GM23248 (cell line): ENCODE measurements at regions not wholly inside any gene's neighbourhood (a gene's known extent, or its start where the extent isn't known, plus 50 kb on each side); places are given as distances from the start of the nearest gene placed in this dataset.

Source experiments
- DNase-seq: peaks from one replicate; pipeline ENCODE4 v3.0.0-alpha.2; 2015
- H2AFZ ChIP-seq: fragments of 200-600 bp; sonication (generic); 2 replicates; pipeline ENCODE4 v1.6.1; 2016; ENCODE audit warnings: antibody characterized with exemption
- H3F3A ChIP-seq: fragments of 200-600 bp; sonication (generic); 2 replicates; pipeline ENCODE4 v1.6.1; 2016; ENCODE audit warnings: mild to moderate bottlenecking, antibody characterized with exemption, mixed run types; ENCODE audit not compliant: insufficient read depth
- H3K27ac ChIP-seq: fragments of 200-600 bp; sonication (generic); 2 replicates; pipeline ENCODE4 v1.5.1; 2016; ENCODE audit warnings: mild to moderate bottlenecking
- H3K27me3 ChIP-seq: fragments of 200-600 bp; sonication (generic); replicated peaks from 2 replicates; pipeline ENCODE4 v1.6.1; 2016; ENCODE audit warnings: mild to moderate bottlenecking; ENCODE audit not compliant: insufficient read depth
- H3K36me3 ChIP-seq: fragments of 200-600 bp; sonication (generic); 2 replicates; pipeline ENCODE4 v1.6.1; 2016; ENCODE audit warnings: low read depth, mild to moderate bottlenecking
- H3K4me1 ChIP-seq: fragments of 200-600 bp; sonication (generic); 2 replicates; pipeline ENCODE4 v1.6.1; 2016; ENCODE audit warnings: mild to moderate bottlenecking; ENCODE audit not compliant: insufficient read depth
- H3K4me2 ChIP-seq: fragments of 200-600 bp; sonication (generic); one replicate; pipeline ENCODE4 v1.6.1; 2016; ENCODE audit warnings: mild to moderate bottlenecking; ENCODE audit not compliant: unreplicated experiment
- H3K4me3 ChIP-seq: fragments of 200-600 bp; sonication (generic); 2 replicates; pipeline ENCODE4 v1.5.1; 2016; ENCODE audit warnings: mild to moderate bottlenecking
- H3K79me2 ChIP-seq: fragments of 200-600 bp; sonication (generic); 2 replicates; pipeline ENCODE4 v1.6.1; 2016; ENCODE audit warnings: mild to moderate bottlenecking; ENCODE audit not compliant: insufficient read depth
- H3K9ac ChIP-seq: fragments of 200-600 bp; sonication (generic); 2 replicates; pipeline ENCODE4 v1.6.1; 2016; ENCODE audit warnings: mild to moderate bottlenecking
- H3K9me2 ChIP-seq: fragments of 200-600 bp; sonication (generic); 2 replicates; pipeline ENCODE4 v1.6.1; 2016; ENCODE audit warnings: mixed run types, mild to moderate bottlenecking, moderate library complexity; ENCODE audit not compliant: insufficient read depth
- H3K9me3 ChIP-seq: fragments of 200-600 bp; sonication (generic); one replicate; pipeline ENCODE4 v1.6.1; 2017; ENCODE audit warnings: low read depth
- H4K20me1 ChIP-seq: fragments of 200-600 bp; sonication (generic); 2 replicates; pipeline ENCODE4 v1.6.0; 2016; ENCODE audit not compliant: insufficient read depth
- EZH2 ChIP-seq: fragments of 200-600 bp; sonication (generic); IDR thresholded peaks from 2 replicates; pipeline ENCODE4 v1.6.1; 2018; ENCODE audit warnings: antibody characterized with exemption, mild to moderate bottlenecking; ENCODE audit not compliant: insufficient read depth, poor library complexity, severe bottlenecking
- EZH2phosphoT487 ChIP-seq: fragments of 200-600 bp; sonication (generic); IDR thresholded peaks from 2 replicates; pipeline ENCODE4 v1.6.1; 2018; ENCODE audit warnings: antibody characterized with exemption, moderate library complexity, mild to moderate bottlenecking, low read depth; ENCODE audit not compliant: insufficient read depth
- WGBS, 2 experiments: methylation state at CpG; one replicate each; pipeline ENCODE4 v1.1.6; 2015 to 2017; ENCODE audit warnings: low lambda C conversion rate in 2 of 2, low coverage in 1 of 2; ENCODE audit errors: missing lambda C conversion rate in 2 of 2; 5-methylcytosine and 5-hydroxymethylcytosine counted together
- in situ Hi-C: fragments of 300-500 bp; cut with MboI; formaldehyde crosslinking; loops from 2 replicates; pipeline ENCODE4 v1.15.0; 2020

DNA sequence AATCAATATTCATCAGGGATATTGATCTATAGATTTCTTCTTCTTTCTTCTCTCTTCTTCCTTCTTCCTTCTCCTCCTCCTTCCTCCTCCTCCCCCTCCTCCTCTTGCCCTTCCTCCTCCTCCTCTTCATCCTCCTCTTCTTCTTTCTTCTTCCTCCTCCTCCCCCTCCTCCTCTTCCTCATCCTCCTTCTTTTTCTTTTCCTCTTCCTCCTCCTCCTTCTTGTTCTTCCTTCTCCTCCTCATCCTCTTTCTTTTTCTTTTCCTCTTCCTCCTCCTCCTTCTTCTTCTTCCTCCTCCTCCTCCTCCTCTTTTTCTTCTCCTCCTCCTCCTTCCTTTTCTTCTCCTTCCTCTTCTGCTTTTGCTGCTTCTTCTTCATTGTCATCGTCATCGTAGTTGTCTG, 52.4 kb upstream of the SERINC1 start:
- Histone ChIP-seq H3K79me2 (no peaks in the 10 kb centered on the region), H3F3A (no peaks in the 10 kb centered on the region), H3K4me1 (no peaks in the 10 kb centered on the region), H4K20me1 (no peaks in the 10 kb centered on the region), H3K9ac (no peak overlapping the region), H3K36me3 (no peaks in the 10 kb centered on the region), H3K9me2 (no peaks in the 10 kb centered on the region), H3K27ac (no peak overlapping the region), H3K9me3 (no peaks in the 10 kb centered on the region), H2AFZ (no peak overlapping the region), H3K4me3 (no peak overlapping the region), H3K27me3 (peaks cover 3% of the 10 kb centered on the region), H3K4me2 (no peak overlapping the region)
- 10 to 11% methylated on average over 2 of the region's 2 CpGs for WGBS, 2 experiments
- no peak for DNase-seq
- TF ChIP-seq EZH2phosphoT487 (no peak), EZH2 (no peak)
- in situ Hi-C loops, result loop anchor here (10.0 kb wide), 1 partner anchor 139 kb away; no protein-coding TSS in a partner anchor

DNA sequence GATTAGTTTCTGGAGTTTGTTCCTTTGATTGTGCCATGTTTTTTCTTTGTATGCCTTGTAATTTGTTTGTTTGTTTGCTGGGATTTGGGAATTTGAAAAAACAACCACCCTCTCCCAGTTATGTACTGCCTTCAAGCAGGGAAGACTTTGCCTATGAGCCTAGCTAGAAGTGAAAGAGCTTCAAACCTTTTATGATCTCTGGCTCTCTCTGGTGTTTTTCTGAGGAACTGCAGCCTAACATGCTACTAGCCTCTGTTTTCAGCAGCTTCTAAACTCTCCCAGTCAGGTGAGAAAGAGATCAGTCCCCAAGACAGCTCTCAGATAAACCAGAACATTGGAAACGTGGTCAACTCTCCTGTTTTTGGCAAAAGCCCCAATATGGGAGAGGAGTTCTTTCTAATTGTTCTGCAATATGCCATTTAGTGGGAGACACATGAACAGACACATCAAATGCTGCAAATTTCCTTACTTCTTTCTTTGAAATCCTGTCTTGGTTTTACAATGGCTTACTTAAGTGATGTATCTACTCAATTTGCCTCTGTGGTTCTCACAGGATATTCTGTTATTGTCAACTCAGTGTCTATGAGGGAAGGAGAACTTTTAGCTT, 58.9 kb upstream of the SERINC1 start:
- 0% methylated on average over 1 of the region's 1 CpG for WGBS, 2 experiments
- Histone ChIP-seq H3F3A (no peaks in the 10 kb centered on the region), H3K9me3 (no peaks in the 10 kb centered on the region), H2AFZ (no peak overlapping the region), H3K4me2 (no peak overlapping the region), H3K27me3 (peaks cover 9% of the 10 kb centered on the region), H3K4me1 (no peaks in the 10 kb centered on the region), H3K79me2 (no peaks in the 10 kb centered on the region), H3K27ac (no peak overlapping the region), H3K36me3 (no peaks in the 10 kb centered on the region), H3K4me3 (no peak overlapping the region), H4K20me1 (no peaks in the 10 kb centered on the region), H3K9me2 (no peaks in the 10 kb centered on the region), H3K9ac (no peak overlapping the region)
- TF ChIP-seq EZH2 (no peak), EZH2phosphoT487 (no peak)
- in situ Hi-C loops, result no loop called here
- peak; percentile 77 for DNase-seq

DNA sequence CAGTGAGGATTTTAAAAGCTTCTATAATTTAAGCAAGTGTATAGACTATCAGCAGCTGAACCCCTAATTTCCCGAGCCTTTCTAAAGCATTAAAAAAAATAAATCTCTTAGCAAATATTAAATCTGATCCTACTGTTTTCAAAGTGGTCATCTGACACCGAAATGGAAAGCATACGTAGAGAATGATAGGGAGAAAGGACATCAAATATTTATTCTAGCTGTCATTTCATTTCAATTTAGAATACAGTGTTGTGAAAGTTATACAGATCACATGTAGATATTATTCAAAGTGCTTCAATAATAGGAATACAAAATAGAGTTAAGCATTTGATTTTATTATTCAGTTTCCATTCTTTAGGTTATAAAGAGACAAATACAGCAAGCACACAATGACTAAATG, 61.9 kb upstream of the PKIB start:
- no peak overlapping the region for H3K4me3 ChIP-seq
- H3K27ac ChIP-seq, result no peak overlapping the region
- H2AFZ ChIP-seq, result no peak overlapping the region
- no peaks in the 10 kb centered on the region for H4K20me1 ChIP-seq
- H3K27me3 ChIP-seq, result no peaks in the 10 kb centered on the region
- WGBS, 2 experiments, result 36 to 43% methylated on average over 3 of the region's 3 CpGs
- H3K79me2 ChIP-seq, result no peaks in the 10 kb centered on the region
- H3K9ac ChIP-seq, result no peak overlapping the region
- in situ Hi-C loops, result no loop called here
- H3K36me3 ChIP-seq, result no peaks in the 10 kb centered on the region
- no peak for DNase-seq
- H3K4me2 ChIP-seq, result no peak overlapping the region
- H3K9me3 ChIP-seq, result no peaks in the 10 kb centered on the region
- H3K9me2 ChIP-seq, result no peaks in the 10 kb centered on the region
- no peaks in the 10 kb centered on the region for H3F3A ChIP-seq
- TF ChIP-seq EZH2 (no peak), EZH2phosphoT487 (no peak)
- H3K4me1 ChIP-seq, result no peaks in the 10 kb centered on the region

DNA sequence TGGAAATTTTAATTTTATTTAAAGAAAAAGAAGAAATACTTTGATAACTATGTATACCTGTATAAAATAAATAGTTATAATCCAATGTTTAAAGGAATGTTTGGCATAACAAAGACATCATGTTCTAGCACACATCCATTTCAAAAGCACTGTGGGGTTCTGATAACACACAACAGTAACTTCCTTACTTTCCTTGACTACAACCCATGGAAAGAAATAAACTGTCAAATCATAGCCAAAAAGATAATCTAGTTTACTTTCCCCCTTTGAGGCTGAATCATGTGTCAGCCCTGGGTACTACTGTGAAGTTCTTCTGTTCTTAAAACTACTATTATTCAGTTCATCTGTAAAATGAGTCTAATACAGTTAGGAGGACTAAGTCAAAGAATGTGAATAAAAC, 61.4 kb upstream of the PKIB start:
- H3K27ac ChIP-seq, result no peak overlapping the region
- no peak for DNase-seq
- no peak overlapping the region for H3K4me3 ChIP-seq
- H3F3A ChIP-seq, result no peaks in the 10 kb centered on the region
- H3K9me2 ChIP-seq, result 0 out of 2 replicates have a peak, but pooled peaks cover 3% of the 10 kb centered on the region
- no peaks in the 10 kb centered on the region for H3K4me1 ChIP-seq
- no peaks in the 10 kb centered on the region for H3K79me2 ChIP-seq
- H3K27me3 ChIP-seq, result no peaks in the 10 kb centered on the region; the same call in 1 of the 2 replicates
- H3K9me3 ChIP-seq, result no peaks in the 10 kb centered on the region
- TF ChIP-seq EZH2, result no peak
- TF ChIP-seq EZH2phosphoT487, result no peak
- no peak overlapping the region for H3K9ac ChIP-seq
- H3K4me2 ChIP-seq, result no peak overlapping the region
- no peaks in the 10 kb centered on the region for H3K36me3 ChIP-seq
- in situ Hi-C loops, result no loop called here
- H2AFZ ChIP-seq, result no peak overlapping the region
- H4K20me1 ChIP-seq, result no peaks in the 10 kb centered on the region

DNA sequence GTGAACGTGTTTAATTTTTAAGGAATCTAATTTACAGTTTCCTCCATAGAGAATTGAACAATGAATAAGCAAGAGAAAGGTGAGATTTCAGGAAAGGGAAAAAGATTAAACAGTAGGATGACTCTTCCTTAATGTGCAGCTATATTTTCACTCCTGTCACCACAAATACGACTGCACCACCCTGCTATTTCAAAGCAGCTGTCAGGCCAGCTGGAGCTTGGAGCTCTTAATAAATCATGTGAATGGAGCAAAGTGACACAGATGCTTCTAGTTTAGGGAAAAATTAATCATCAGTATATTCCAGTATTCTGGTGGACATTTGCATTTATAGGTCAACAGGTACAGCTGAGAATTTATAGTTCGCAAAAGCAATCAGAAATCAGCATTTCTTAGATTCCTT, 56.5 kb upstream of the PKIB start:
- Histone ChIP-seq H3K4me1 (no peaks in the 10 kb centered on the region), H3K27me3 (no peaks in the 10 kb centered on the region; the same call in 1 of the 2 replicates), H3K9me3 (no peaks in the 10 kb centered on the region), H2AFZ (no peak overlapping the region), H3K4me2 (no peak overlapping the region), H3K4me3 (no peak overlapping the region), H3K9me2 (0 out of 2 replicates have a peak, but pooled peaks cover 4% of the 10 kb centered on the region), H3F3A (no peaks in the 10 kb centered on the region), H3K27ac (no peak overlapping the region), H4K20me1 (no peaks in the 10 kb centered on the region), H3K9ac (no peak overlapping the region), H3K79me2 (no peaks in the 10 kb centered on the region), H3K36me3 (no peaks in the 10 kb centered on the region)
- 27 to 31% methylated on average over 3 of the region's 3 CpGs for WGBS, 2 experiments
- in situ Hi-C loops, result no loop called here
- no peak for DNase-seq
- TF ChIP-seq EZH2 (no peak), EZH2phosphoT487 (no peak)
